ENCODE measurements at regions not wholly inside any gene's neighbourhood (a gene's known extent, or its start where the extent isn't known, plus 50 kb on each side); places are given as distances from the start of the nearest gene placed in this dataset.

DNA sequence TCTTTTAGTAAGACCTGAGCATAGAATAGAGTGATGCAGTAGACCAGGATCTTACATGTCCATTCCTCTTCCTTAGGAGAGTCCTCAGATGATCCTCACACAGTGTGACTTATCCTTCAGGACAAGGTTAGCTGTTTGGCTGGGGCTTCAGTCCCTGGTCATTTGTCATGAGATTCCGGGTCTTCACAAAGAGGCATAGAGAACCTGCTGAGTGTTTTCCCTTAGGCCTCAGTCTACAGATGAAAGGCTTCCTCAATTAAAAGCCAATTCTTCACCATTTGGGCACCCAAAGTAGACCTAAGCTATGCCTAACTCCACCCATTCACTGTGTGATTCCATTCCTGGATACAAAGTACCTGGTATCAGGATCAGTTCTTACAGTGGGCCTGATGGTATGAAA, 329.8 kb upstream of the RUNX1 start:
- H3K9me3 ChIP-seq (ENCODE audit: control insufficient read depth in 1 of 2, low read length in 2 of 2) = no peaks in the 10 kb centered on the region
- no peak overlapping the region for H3K27ac ChIP-seq (ENCODE audit: low read length)
- H3K36me3 ChIP-seq (ENCODE audit: control insufficient read depth in 1 of 2, insufficient read depth in 2 of 2, low read length in 2 of 2) = no peaks in the 10 kb centered on the region
- no peak overlapping the region for H3K4me3 ChIP-seq (ENCODE audit: low read depth in 1 of 2, low read length in 2 of 2)
- H3K27me3 ChIP-seq (ENCODE audit: low read depth, low read length) = no peaks in the 10 kb centered on the region
- H3K4me1 ChIP-seq (ENCODE audit: control insufficient read depth in 1 of 2, insufficient read depth in 2 of 2, low read length in 2 of 2) = no peaks in the 10 kb centered on the region

DNA sequence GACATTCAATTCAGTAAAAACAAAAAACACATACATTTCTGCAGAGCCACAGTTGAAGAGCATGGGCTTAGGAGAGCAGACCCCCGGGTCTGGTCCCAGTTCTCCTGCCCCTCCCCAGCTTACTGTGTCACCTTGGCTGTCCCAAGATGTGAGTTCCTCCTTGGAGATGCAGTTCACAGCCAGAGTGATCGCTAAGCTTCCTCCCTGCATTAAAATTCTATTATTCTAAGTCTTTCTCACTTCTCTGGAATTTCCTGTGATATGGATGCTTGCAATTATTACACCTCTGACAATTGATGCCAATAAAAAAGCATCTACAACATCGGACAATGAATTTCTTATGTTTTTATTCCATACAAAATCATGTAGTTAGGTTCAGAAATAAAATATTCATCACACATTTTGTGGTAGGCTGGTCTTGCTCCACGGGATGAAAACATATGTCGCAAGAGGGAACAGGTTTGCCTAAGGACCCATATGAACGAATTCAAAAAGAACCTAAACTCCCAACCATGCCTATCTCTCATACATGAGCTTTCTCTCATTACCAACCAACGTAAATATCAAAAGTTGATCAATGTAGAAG, 328.5 kb upstream of the RUNX1 start:
- no peaks in the 10 kb centered on the region for H3K27me3 ChIP-seq (ENCODE audit: low read depth, low read length)
- H3K4me3 ChIP-seq (ENCODE audit: low read depth in 1 of 2, low read length in 2 of 2) = no peak overlapping the region
- H3K27ac ChIP-seq (ENCODE audit: low read length) = no peak overlapping the region
- H3K9me3 ChIP-seq (ENCODE audit: control insufficient read depth in 1 of 2, low read length in 2 of 2) = no peaks in the 10 kb centered on the region
- no peaks in the 10 kb centered on the region for H3K36me3 ChIP-seq (ENCODE audit: control insufficient read depth in 1 of 2, insufficient read depth in 2 of 2, low read length in 2 of 2)
- no peaks in the 10 kb centered on the region for H3K4me1 ChIP-seq (ENCODE audit: control insufficient read depth in 1 of 2, insufficient read depth in 2 of 2, low read length in 2 of 2)

DNA sequence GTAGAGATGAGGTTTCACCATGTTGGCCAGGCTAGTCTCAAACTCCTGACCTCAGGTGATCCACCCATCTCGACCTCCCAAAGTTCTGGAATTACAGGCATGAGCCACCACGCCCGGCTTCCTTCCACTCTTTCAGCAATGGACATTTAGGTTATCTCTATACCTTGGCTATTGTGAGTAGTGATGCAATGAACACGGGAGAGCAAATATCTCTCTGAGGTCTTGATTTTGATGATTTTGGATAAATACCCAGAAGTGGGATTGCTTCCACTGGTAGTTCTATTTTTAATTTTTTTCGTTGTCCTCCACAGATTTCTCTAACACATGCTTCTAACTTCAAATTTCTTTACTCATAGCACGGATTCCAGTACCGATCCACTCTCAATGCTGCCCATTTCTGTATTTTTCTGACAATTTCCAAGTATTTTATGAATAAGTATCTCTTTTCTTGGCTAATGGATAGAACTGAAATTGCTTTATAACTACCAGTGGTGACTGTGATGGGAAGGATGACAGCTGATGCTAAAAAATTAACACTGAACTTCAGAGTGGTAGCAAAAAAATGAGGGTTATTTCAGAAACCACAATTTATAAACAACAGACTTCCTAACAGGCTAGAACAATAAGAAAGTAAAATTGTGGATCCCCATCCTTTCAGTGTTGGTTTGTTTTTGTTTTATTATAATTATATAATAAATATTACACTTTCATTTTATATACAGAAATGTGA, 327.5 kb upstream of the RUNX1 start:
- H3K36me3 ChIP-seq (ENCODE audit: control insufficient read depth in 1 of 2, insufficient read depth in 2 of 2, low read length in 2 of 2) = no peaks in the 10 kb centered on the region
- H3K27me3 ChIP-seq (ENCODE audit: low read depth, low read length) = no peaks in the 10 kb centered on the region
- H3K9me3 ChIP-seq (ENCODE audit: control insufficient read depth in 1 of 2, low read length in 2 of 2) = no peaks in the 10 kb centered on the region
- no peaks in the 10 kb centered on the region for H3K4me1 ChIP-seq (ENCODE audit: control insufficient read depth in 1 of 2, insufficient read depth in 2 of 2, low read length in 2 of 2)
- H3K27ac ChIP-seq (ENCODE audit: low read length) = no peak overlapping the region
- no peak overlapping the region for H3K4me3 ChIP-seq (ENCODE audit: low read depth in 1 of 2, low read length in 2 of 2)

DNA sequence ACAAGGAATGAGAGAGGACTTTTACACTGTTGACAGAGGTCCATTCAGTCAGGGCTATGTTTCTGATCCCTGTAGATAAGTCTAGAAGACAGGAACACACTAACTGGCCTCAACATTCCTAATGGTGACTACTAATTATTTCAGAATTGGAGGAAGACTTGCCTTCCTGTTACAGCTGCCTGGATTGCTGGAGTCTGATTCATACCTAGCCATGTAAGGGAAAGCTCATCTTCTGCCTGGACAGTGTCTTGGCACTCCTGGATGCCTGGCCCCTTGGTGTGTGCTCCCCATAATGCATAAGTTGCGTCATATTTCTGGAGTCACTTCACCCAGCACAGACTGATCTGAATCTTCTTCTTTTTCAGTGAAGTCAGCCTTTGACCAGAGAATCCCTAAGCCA, 326.0 kb upstream of the RUNX1 start:
- no peak overlapping the region for H3K27ac ChIP-seq (ENCODE audit: low read length)
- no peak overlapping the region for H3K4me3 ChIP-seq (ENCODE audit: low read depth in 1 of 2, low read length in 2 of 2)
- H3K36me3 ChIP-seq (ENCODE audit: control insufficient read depth in 1 of 2, insufficient read depth in 2 of 2, low read length in 2 of 2) = no peaks in the 10 kb centered on the region
- no peaks in the 10 kb centered on the region for H3K4me1 ChIP-seq (ENCODE audit: control insufficient read depth in 1 of 2, insufficient read depth in 2 of 2, low read length in 2 of 2)
- H3K9me3 ChIP-seq (ENCODE audit: control insufficient read depth in 1 of 2, low read length in 2 of 2) = no peaks in the 10 kb centered on the region
- H3K27me3 ChIP-seq (ENCODE audit: low read depth, low read length) = no peaks in the 10 kb centered on the region

DNA sequence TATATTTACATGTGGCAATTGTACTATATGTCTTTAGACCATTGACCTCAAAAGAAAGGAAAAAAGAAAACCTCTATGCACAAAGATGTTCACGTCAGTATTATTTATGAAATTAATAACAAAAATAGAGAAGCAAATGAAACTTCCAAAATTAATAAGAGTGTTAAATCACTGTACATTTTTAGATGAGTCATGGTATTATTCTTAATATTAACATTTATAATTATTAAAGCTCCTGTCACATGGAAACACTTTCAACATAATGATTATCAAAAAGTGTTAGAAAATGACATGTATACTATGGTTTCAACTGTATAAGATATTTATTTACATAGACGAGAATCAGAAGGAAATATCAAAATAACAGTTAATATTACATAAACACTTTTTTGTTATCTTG, 324.9 kb upstream of the RUNX1 start:
- Histone ChIP-seq H3K9me3 (ENCODE audit: control insufficient read depth in 1 of 2, low read length in 2 of 2) (no peaks in the 10 kb centered on the region), H3K4me1 (ENCODE audit: control insufficient read depth in 1 of 2, insufficient read depth in 2 of 2, low read length in 2 of 2) (no peaks in the 10 kb centered on the region), H3K4me3 (ENCODE audit: low read depth in 1 of 2, low read length in 2 of 2) (no peak overlapping the region), H3K27ac (ENCODE audit: low read length) (no peak overlapping the region), H3K27me3 (ENCODE audit: low read depth, low read length) (no peaks in the 10 kb centered on the region), H3K36me3 (ENCODE audit: control insufficient read depth in 1 of 2, insufficient read depth in 2 of 2, low read length in 2 of 2) (no peaks in the 10 kb centered on the region)

DNA sequence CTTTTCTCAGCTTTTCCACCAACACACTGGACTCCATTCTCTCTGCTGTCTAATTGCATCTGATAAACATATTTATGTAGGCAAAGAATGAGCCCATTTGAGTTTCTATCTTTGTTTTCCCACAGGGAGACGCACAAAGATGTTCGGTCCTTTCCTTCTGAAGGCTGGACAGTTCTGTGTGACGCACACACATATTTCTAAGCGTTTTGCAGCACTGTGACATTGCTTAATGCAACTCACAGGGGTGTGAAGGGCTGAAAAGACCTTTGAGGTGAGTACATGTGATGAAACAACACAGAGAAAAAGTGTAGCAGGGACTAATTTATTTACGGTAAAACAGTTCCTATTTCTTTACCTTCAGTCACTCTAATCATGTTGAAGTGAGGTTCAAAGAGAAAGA, 323.1 kb upstream of the RUNX1 start:
- Histone ChIP-seq H3K36me3 (ENCODE audit: control insufficient read depth in 1 of 2, insufficient read depth in 2 of 2, low read length in 2 of 2) (no peaks in the 10 kb centered on the region), H3K27me3 (ENCODE audit: low read depth, low read length) (no peaks in the 10 kb centered on the region), H3K4me3 (ENCODE audit: low read depth in 1 of 2, low read length in 2 of 2) (no peak overlapping the region), H3K4me1 (ENCODE audit: control insufficient read depth in 1 of 2, insufficient read depth in 2 of 2, low read length in 2 of 2) (no peaks in the 10 kb centered on the region), H3K27ac (ENCODE audit: low read length) (no peak overlapping the region), H3K9me3 (ENCODE audit: control insufficient read depth in 1 of 2, low read length in 2 of 2) (no peaks in the 10 kb centered on the region)

DNA sequence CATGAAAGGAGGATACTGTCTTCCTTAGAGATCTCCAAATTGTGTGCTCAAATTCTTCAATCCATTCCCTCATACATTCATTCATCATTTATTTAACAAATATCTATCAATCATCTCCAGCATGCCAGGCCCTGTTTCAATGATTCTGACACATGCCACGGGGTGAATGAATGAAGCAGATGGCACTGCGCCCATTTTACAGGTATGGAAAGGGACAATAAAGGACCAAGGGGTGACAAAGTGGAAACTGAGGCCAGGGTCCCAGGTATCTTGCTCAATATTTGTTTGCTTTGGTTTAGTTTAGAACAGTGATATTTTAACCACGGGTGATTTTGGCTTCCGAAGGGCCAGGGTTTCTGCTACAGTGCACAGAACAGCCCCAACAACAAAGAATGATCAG, 321.6 kb upstream of the RUNX1 start:
- Histone ChIP-seq H3K4me3 (ENCODE audit: low read depth in 1 of 2, low read length in 2 of 2) (no peak overlapping the region), H3K27ac (ENCODE audit: low read length) (no peak overlapping the region), H3K9me3 (ENCODE audit: control insufficient read depth in 1 of 2, low read length in 2 of 2) (no peaks in the 10 kb centered on the region), H3K36me3 (ENCODE audit: control insufficient read depth in 1 of 2, insufficient read depth in 2 of 2, low read length in 2 of 2) (no peaks in the 10 kb centered on the region), H3K27me3 (ENCODE audit: low read depth, low read length) (no peaks in the 10 kb centered on the region), H3K4me1 (ENCODE audit: control insufficient read depth in 1 of 2, insufficient read depth in 2 of 2, low read length in 2 of 2) (no peaks in the 10 kb centered on the region)

DNA sequence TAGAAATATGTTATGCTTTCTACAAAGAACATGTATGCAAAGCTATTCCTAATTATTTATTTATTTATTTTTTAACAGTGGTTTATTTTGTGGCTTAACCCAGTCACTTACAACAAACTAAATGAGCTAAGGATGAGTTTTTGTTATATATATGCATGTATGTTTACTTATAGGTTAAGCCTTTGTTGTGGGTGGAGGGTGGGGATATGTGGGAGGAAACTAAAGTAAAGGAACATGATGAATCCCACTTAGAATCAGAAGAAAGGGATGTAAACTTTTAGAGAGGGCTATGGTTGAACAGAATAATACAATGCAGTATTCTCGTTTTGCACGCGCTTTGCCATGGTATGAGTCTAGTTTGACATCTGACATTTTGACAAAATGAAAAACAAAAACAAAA, 321.0 kb upstream of the RUNX1 start:
- Histone ChIP-seq H3K9me3 (ENCODE audit: control insufficient read depth in 1 of 2, low read length in 2 of 2) (no peaks in the 10 kb centered on the region), H3K27ac (ENCODE audit: low read length) (no peak overlapping the region), H3K36me3 (ENCODE audit: control insufficient read depth in 1 of 2, insufficient read depth in 2 of 2, low read length in 2 of 2) (no peaks in the 10 kb centered on the region), H3K4me3 (ENCODE audit: low read depth in 1 of 2, low read length in 2 of 2) (no peak overlapping the region), H3K27me3 (ENCODE audit: low read depth, low read length) (no peaks in the 10 kb centered on the region), H3K4me1 (ENCODE audit: control insufficient read depth in 1 of 2, insufficient read depth in 2 of 2, low read length in 2 of 2) (no peaks in the 10 kb centered on the region)

DNA sequence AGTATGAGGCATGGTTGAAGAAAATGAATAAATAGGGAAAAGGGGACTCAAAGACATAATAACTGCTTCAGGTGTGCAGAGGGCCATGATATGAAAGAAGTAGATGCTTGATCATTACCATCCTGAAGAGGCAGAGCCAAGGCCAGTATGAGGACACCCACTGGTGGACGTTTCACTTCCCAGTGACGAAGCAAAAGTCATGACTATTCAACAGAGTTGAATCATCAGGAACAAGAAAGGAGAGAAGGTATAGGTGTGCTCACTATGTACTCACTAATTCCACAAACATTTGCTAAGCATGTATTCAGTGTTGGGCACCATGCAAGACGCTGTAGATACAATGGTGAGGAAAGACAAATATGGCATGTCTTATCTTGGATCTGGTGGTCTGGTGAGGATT, 319.2 kb upstream of the RUNX1 start:
- Histone ChIP-seq H3K27me3 (ENCODE audit: low read depth, low read length) (no peaks in the 10 kb centered on the region), H3K9me3 (ENCODE audit: control insufficient read depth in 1 of 2, low read length in 2 of 2) (no peaks in the 10 kb centered on the region), H3K27ac (ENCODE audit: low read length) (no peak overlapping the region), H3K36me3 (ENCODE audit: control insufficient read depth in 1 of 2, insufficient read depth in 2 of 2, low read length in 2 of 2) (no peaks in the 10 kb centered on the region), H3K4me3 (ENCODE audit: low read depth in 1 of 2, low read length in 2 of 2) (no peak overlapping the region), H3K4me1 (ENCODE audit: control insufficient read depth in 1 of 2, insufficient read depth in 2 of 2, low read length in 2 of 2) (no peaks in the 10 kb centered on the region)

DNA sequence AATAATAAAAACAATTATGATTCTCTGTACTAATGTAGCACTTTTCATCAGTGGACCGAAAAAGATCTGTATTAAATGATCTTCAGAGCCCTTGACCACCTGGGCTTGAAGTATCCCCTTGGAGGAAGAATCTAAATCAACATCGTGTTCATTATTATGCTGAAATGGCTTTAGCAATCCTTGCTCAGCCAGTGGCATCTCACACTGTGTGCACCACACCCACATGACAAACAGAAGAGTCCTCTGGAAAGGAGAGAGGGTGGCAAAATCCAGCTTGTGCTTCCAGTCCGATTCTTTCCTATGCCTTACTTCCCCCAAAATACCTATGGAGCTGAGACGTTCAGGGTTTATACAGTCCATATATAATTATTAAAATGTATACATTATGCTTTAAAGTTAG, 318.5 kb upstream of the RUNX1 start:
- H3K9me3 ChIP-seq (ENCODE audit: control insufficient read depth in 1 of 2, low read length in 2 of 2) = no peaks in the 10 kb centered on the region
- no peak overlapping the region for H3K27ac ChIP-seq (ENCODE audit: low read length)
- no peak overlapping the region for H3K4me3 ChIP-seq (ENCODE audit: low read depth in 1 of 2, low read length in 2 of 2)
- no peaks in the 10 kb centered on the region for H3K36me3 ChIP-seq (ENCODE audit: control insufficient read depth in 1 of 2, insufficient read depth in 2 of 2, low read length in 2 of 2)
- H3K4me1 ChIP-seq (ENCODE audit: control insufficient read depth in 1 of 2, insufficient read depth in 2 of 2, low read length in 2 of 2) = no peaks in the 10 kb centered on the region
- no peaks in the 10 kb centered on the region for H3K27me3 ChIP-seq (ENCODE audit: low read depth, low read length)

DNA sequence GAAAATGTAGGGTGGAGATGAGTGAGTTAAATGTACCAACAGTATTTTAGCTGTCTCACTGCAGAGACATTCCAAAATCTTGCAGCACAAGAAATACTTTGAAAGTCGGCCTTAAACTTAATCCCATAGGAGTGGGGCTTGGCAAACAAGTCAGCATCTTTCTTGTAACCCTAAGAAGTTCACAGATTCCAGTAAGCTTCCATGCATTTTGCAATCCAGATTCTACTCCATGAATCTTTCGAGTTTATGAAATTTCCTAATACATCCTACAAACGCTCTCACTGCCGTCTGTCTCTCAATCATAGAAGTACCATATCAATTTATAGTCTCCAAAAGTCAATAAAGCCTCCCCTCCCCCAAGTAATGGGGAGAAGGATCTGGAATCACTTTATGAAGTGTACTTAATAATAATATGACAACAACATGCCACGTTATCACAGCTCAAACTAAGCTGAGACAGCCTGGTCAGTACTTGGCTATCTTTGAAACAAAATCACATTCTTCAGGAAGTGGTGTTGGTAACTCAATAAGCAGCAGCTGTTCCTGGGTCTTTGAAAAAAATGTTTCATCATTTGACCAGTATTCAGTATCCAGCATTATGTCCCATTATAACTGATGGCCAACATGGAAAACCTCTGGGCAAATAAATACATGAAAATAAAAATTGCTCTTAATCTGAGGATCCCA, 317.4 kb upstream of the RUNX1 start:
- Histone ChIP-seq H3K4me1 (ENCODE audit: control insufficient read depth in 1 of 2, insufficient read depth in 2 of 2, low read length in 2 of 2) (no peaks in the 10 kb centered on the region), H3K27ac (ENCODE audit: low read length) (no peak overlapping the region), H3K27me3 (ENCODE audit: low read depth, low read length) (no peaks in the 10 kb centered on the region), H3K36me3 (ENCODE audit: control insufficient read depth in 1 of 2, insufficient read depth in 2 of 2, low read length in 2 of 2) (no peaks in the 10 kb centered on the region), H3K4me3 (ENCODE audit: low read depth in 1 of 2, low read length in 2 of 2) (no peak overlapping the region), H3K9me3 (ENCODE audit: control insufficient read depth in 1 of 2, low read length in 2 of 2) (no peaks in the 10 kb centered on the region)
